Karpas-422 (cell line): ENCODE measurements at regions not wholly inside any gene's neighbourhood (a gene's known extent, or its start where the extent isn't known, plus 50 kb on each side); places are given as distances from the start of the nearest gene placed in this dataset.

Experiments used
- DNase-seq: peaks from one replicate; pipeline ENCODE4 v3.0.0-alpha.2; 2015
- H2AFZ ChIP-seq: fragments of 200-600 bp; sonication (generic); 2 replicates; pipeline ENCODE4 v1.6.1; 2014; ENCODE audit warnings: antibody characterized with exemption, low read length, mixed read lengths
- H3K27ac ChIP-seq: fragments of 200-600 bp; sonication (generic); 2 replicates; pipeline ENCODE4 v1.5.1; 2014; ENCODE audit warnings: mild to moderate bottlenecking, low read length, moderate library complexity
- H3K27me3 ChIP-seq: fragments of 200-600 bp; sonication (generic); 2 replicates; pipeline ENCODE4 v1.6.1; 2014; ENCODE audit warnings: low read length, mixed read lengths
- H3K36me3 ChIP-seq: fragments of 200-600 bp; sonication (generic); 2 replicates; pipeline ENCODE4 v1.6.1; 2014; ENCODE audit warnings: low read length, mixed read lengths; ENCODE audit not compliant: insufficient read depth
- H3K4me1 ChIP-seq: fragments of 200-600 bp; sonication (generic); 2 replicates; pipeline ENCODE4 v1.6.1; 2014; ENCODE audit warnings: mild to moderate bottlenecking, low read length, mixed read lengths
- H3K4me2 ChIP-seq: fragments of 200-600 bp; sonication (generic); 2 replicates; pipeline ENCODE4 v1.6.1; 2014; ENCODE audit warnings: low read length, low read depth, mild to moderate bottlenecking; ENCODE audit not compliant: poor library complexity, severe bottlenecking
- H3K4me3 ChIP-seq: fragments of 200-600 bp; sonication (generic); 2 replicates; pipeline ENCODE4 v1.5.1; 2014; ENCODE audit warnings: mild to moderate bottlenecking, antibody characterized with exemption, low read length, mixed read lengths
- H3K79me2 ChIP-seq: fragments of 200-600 bp; sonication (generic); 2 replicates; pipeline ENCODE4 v1.6.1; 2014; ENCODE audit warnings: mild to moderate bottlenecking, low read length, mixed read lengths
- H3K9ac ChIP-seq: fragments of 200-600 bp; sonication (generic); 2 replicates; pipeline ENCODE4 v1.6.0; 2014; ENCODE audit warnings: low read length
- H3K9me2 ChIP-seq: fragments of 200-600 bp; sonication (generic), shearing (Covaris generic); replicated peaks from 2 replicates; pipeline ENCODE4 v1.6.0; 2014; ENCODE audit warnings: mild to moderate bottlenecking, low read length, moderate library complexity; ENCODE audit not compliant: insufficient read depth
- H3K9me3 ChIP-seq: fragments of 300-700, 200-600 bp; sonication (generic); 2 replicates; pipeline ENCODE4 v1.6.1; 2014; ENCODE audit warnings: low read length, mixed read lengths
- H4K20me1 ChIP-seq: fragments of 200-600 bp; sonication (generic); 2 replicates; pipeline ENCODE4 v1.6.1; 2014; ENCODE audit warnings: mild to moderate bottlenecking, antibody characterized with exemption, low read length, low read depth; ENCODE audit not compliant: insufficient read depth

- H3K9ac ChIP-seq: no peak overlapping the region
These were observed 231.6 kb downstream of the THBS2 start for GRCh38 chr6:169022079-169022478.

GRCh38 chr6:169020821-169021220 lies 232.8 kb downstream of the THBS2 start:
- Histone ChIP-seq H2AFZ (no peak overlapping the region), H3K9ac (no peak overlapping the region), H3K9me2 (no peaks in the 10 kb centered on the region), H3K4me3 (no peak overlapping the region), H3K4me1 (no peaks in the 10 kb centered on the region), H3K4me2 (no peak overlapping the region), H3K27ac (no peak overlapping the region), H4K20me1 (no peaks in the 10 kb centered on the region), H3K79me2 (no peaks in the 10 kb centered on the region), H3K36me3 (no peaks in the 10 kb centered on the region), H3K9me3 (0 out of 2 replicates have a peak, but pooled peaks cover 2% of the 10 kb centered on the region), H3K27me3 (no peaks in the 10 kb centered on the region)
- no peak for DNase-seq

More at GRCh38 chr6:169022079-169022478, 231.6 kb downstream of the THBS2 start:
- H3K27ac ChIP-seq: no peak overlapping the region
- H3K4me3 ChIP-seq: no peak overlapping the region
- no peaks in the 10 kb centered on the region for H3K36me3 ChIP-seq
- no peak for DNase-seq
- no peaks in the 10 kb centered on the region for H4K20me1 ChIP-seq
- H3K9me2 ChIP-seq: no peaks in the 10 kb centered on the region
- no peak overlapping the region for H2AFZ ChIP-seq
- no peaks in the 10 kb centered on the region for H3K79me2 ChIP-seq
- H3K9me3 ChIP-seq: no peaks in the 10 kb centered on the region
- H3K4me2 ChIP-seq: no peak overlapping the region
- no peaks in the 10 kb centered on the region for H3K27me3 ChIP-seq
- H3K4me1 ChIP-seq: no peaks in the 10 kb centered on the region

- H3K4me3 ChIP-seq: no peak overlapping the region
- H3K9me3 ChIP-seq: 0 out of 2 replicates have a peak, but pooled peaks cover 2% of the 10 kb centered on the region
- H3K36me3 ChIP-seq: no peaks in the 10 kb centered on the region
- no peaks in the 10 kb centered on the region for H3K79me2 ChIP-seq
- H3K4me2 ChIP-seq: no peak overlapping the region
- no peaks in the 10 kb centered on the region for H3K9me2 ChIP-seq
- H4K20me1 ChIP-seq: no peaks in the 10 kb centered on the region
- no peaks in the 10 kb centered on the region for H3K4me1 ChIP-seq
- H3K27me3 ChIP-seq: no peaks in the 10 kb centered on the region
- no peak for DNase-seq
- no peak overlapping the region for H3K27ac ChIP-seq
- no peak overlapping the region for H2AFZ ChIP-seq
- H3K9ac ChIP-seq: no peak overlapping the region
These were observed 233.7 kb downstream of the THBS2 start for GRCh38 chr6:169019727-169020491.

DNA sequence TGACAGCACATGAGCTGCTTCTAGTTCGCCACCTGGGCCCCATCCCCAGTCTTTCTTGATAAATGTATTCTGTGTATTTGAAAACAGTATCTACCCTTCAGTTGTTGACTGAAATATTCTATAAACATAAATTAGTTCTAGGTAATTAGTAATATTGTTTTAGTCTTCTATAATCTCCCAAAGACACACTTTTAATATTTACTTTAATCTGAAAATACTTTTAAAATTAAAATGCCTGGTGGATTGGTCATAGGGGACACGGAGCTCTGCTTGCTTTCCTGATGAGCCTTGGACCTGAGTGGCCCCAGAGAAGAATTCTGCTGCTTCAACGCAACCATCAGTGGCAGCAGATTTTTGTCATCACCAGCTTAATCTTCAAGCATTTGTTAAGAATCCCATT lies 234.5 kb downstream of the THBS2 start:
- no peaks in the 10 kb centered on the region for H3K9me2 ChIP-seq

DNA sequence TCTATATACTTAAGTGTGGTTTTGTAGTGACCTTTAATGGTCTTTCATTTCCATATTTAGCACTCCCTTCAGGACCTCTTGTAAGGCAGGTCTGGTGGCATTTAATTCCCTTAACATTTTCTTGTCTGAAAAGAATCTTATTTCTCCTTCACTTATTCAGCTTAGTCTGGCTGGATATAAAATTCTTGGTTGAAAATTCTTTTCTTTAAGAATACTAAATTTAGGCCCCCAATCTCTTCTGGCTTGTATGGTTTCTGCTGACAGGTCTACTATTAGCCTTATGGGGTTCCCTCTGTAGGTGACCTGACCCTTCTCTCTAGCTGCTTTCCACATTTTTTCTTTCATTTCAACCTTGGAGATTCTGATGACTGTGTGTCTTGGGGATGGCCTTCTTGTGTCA lies 236.9 kb downstream of the THBS2 start:
- 0 out of 2 replicates have a peak, but pooled peaks cover 2% of the 10 kb centered on the region for H3K9me3 ChIP-seq
- no peak overlapping the region for H3K27ac ChIP-seq
- H3K79me2 ChIP-seq: no peaks in the 10 kb centered on the region
- no peak overlapping the region for H3K4me2 ChIP-seq
- no peak overlapping the region for H2AFZ ChIP-seq
- DNase-seq: no peak
- no peaks in the 10 kb centered on the region for H3K4me1 ChIP-seq
- no peaks in the 10 kb centered on the region for H4K20me1 ChIP-seq
- no peaks in the 10 kb centered on the region for H3K9me2 ChIP-seq
- H3K36me3 ChIP-seq: no peaks in the 10 kb centered on the region
- no peaks in the 10 kb centered on the region for H3K27me3 ChIP-seq
- H3K4me3 ChIP-seq: no peak overlapping the region
- H3K9ac ChIP-seq: no peak overlapping the region

More for the DNA sequence above, 234.5 kb downstream of the THBS2 start:
- no peak overlapping the region for H3K4me3 ChIP-seq
- H3K9me3 ChIP-seq: 0 out of 2 replicates have a peak, but pooled peaks cover 2% of the 10 kb centered on the region
- H3K4me2 ChIP-seq: no peak overlapping the region
- no peaks in the 10 kb centered on the region for H3K79me2 ChIP-seq
- H3K36me3 ChIP-seq: no peaks in the 10 kb centered on the region
- no peak overlapping the region for H2AFZ ChIP-seq
- no peaks in the 10 kb centered on the region for H4K20me1 ChIP-seq
- no peak overlapping the region for H3K9ac ChIP-seq
- DNase-seq: no peak
- no peak overlapping the region for H3K27ac ChIP-seq
- H3K27me3 ChIP-seq: no peaks in the 10 kb centered on the region
- H3K4me1 ChIP-seq: no peaks in the 10 kb centered on the region

GRCh38 chr6:169014211-169015197 lies 239.1 kb downstream of the THBS2 start:
- Histone ChIP-seq H3K4me3 (no peak overlapping the region), H3K36me3 (no peaks in the 10 kb centered on the region)

DNA sequence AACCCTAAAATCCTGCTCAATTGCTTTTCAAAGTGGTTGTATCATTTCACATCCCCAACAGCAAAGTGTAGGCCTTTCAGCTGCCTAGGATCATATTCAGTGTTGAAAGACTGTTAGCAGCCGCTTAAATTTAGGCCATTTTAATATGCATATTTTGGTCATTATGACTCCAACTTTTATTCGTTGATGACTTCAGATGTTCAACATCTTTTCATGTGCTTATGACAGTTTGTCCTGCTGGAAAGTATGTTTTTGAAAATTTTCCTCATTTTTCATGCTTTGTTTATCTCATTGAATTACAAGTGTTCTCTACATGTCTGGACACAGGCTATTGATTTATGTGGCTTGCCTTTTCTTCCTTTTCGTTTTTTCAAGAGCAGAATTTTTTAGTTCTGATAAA lies 244.0 kb downstream of the THBS2 start:
- Histone ChIP-seq H3K79me2 (no peaks in the 10 kb centered on the region), H3K9me2 (no peaks in the 10 kb centered on the region), H3K4me1 (peaks cover 14% of the 10 kb centered on the region), H3K4me3 (no peak overlapping the region), H2AFZ (no peak overlapping the region), H3K27ac (no peak overlapping the region), H3K9ac (no peak overlapping the region), H4K20me1 (no peaks in the 10 kb centered on the region), H3K4me2 (no peak overlapping the region), H3K36me3 (no peaks in the 10 kb centered on the region), H3K27me3 (peaks cover 4% of the 10 kb centered on the region; the same call in 1 of the 2 replicates), H3K9me3 (0 out of 2 replicates have a peak, but pooled peaks cover 4% of the 10 kb centered on the region)
- no peak for DNase-seq

More at GRCh38 chr6:169014211-169015197, 239.1 kb downstream of the THBS2 start:
- no peak for DNase-seq
- Histone ChIP-seq H4K20me1 (no peaks in the 10 kb centered on the region), H2AFZ (no peak overlapping the region), H3K9me2 (no peaks in the 10 kb centered on the region), H3K27me3 (no peaks in the 10 kb centered on the region), H3K4me2 (no peak overlapping the region), H3K9me3 (0 out of 2 replicates have a peak, but pooled peaks cover 2% of the 10 kb centered on the region), H3K79me2 (no peaks in the 10 kb centered on the region), H3K9ac (no peak overlapping the region), H3K27ac (no peak overlapping the region), H3K4me1 (no peaks in the 10 kb centered on the region)
